ENCODE measurements at regions not wholly inside any gene's neighbourhood (a gene's known extent, or its start where the extent isn't known, plus 50 kb on each side); places are given as distances from the start of the nearest gene placed in this dataset.

- TF ChIP-seq CTCF (IDR thresholded peaks at IDR 0.05 in 8 of 11, conservative IDR thresholded peaks at IDR 0.05 in 3 of 11): no peak
- no peak for TF ChIP-seq POLR2AphosphoS5 (IDR thresholded peaks at IDR 0.05)
- no peak for TF ChIP-seq POLR2A (IDR thresholded peaks at IDR 0.05)
- Histone ChIP-seq H3K27me3 (replicated peaks in 1 of 7) (no peaks in the 10 kb centered on the region), H3K9me3 (no peaks in the 10 kb centered on the region), H3K36me3 (no peaks in the 10 kb centered on the region), H3K27ac (no peak overlapping the region), H3K4me1 (no peaks in the 10 kb centered on the region), H3K4me3 (no peak overlapping the region)
- 13 to 71% (median 33%) methylated on average over 1 of the region's 1 CpG for WGBS, 5 donors
- no peak for DNase-seq
- intact Hi-C loops (cut with DNase I; ENCODE audit: low total_unique reads): no loop called here
Measured at GRCh38 chrX:16028576-16028975, 94.8 kb upstream of the GRPR start.

- 49 to 71% (median 58%) methylated on average over 9 of the region's 9 CpGs for WGBS, 5 donors
- TF ChIP-seq POLR2A (IDR thresholded peaks at IDR 0.05) (no peak), POLR2AphosphoS5 (IDR thresholded peaks at IDR 0.05) (no peak), CTCF (IDR thresholded peaks at IDR 0.05 in 8 of 11, conservative IDR thresholded peaks at IDR 0.05 in 3 of 11) (no peak)
- peaks cover 0 to 6% (median 0%) of the 10 kb centered on the region in 7 donors for H3K27me3 ChIP-seq (replicated peaks in 1 of 7)
- no peak overlapping the region for H3K4me3 ChIP-seq
- H3K4me1 ChIP-seq: no peaks in the 10 kb centered on the region
- H3K27ac ChIP-seq: no peak overlapping the region
- DNase-seq: no peak
- no peaks in the 10 kb centered on the region for H3K9me3 ChIP-seq
- H3K36me3 ChIP-seq: no peaks in the 10 kb centered on the region
- intact Hi-C loops (cut with DNase I; ENCODE audit: low total_unique reads): no loop called here
Measured at GRCh38 chrX:16023790-16024734, 99.3 kb upstream of the GRPR start.

- no peaks in the 10 kb centered on the region for H3K9me3 ChIP-seq
- H3K36me3 ChIP-seq: no peaks in the 10 kb centered on the region
- H3K27ac ChIP-seq: no peak overlapping the region
- TF ChIP-seq POLR2A (IDR thresholded peaks at IDR 0.05) (no peak), POLR2AphosphoS5 (IDR thresholded peaks at IDR 0.05) (no peak), CTCF (IDR thresholded peaks at IDR 0.05 in 8 of 11, conservative IDR thresholded peaks at IDR 0.05 in 3 of 11) (no peak)
- H3K4me1 ChIP-seq: no peaks in the 10 kb centered on the region
- intact Hi-C loops (cut with DNase I; ENCODE audit: low total_unique reads): no loop called here
- DNase-seq: no peak
- H3K27me3 ChIP-seq (replicated peaks in 1 of 7): peaks cover 0 to 6% (median 0%) of the 10 kb centered on the region in 7 donors
- 0 to 100% (median 85%) methylated on average over 1 of the region's 1 CpG for WGBS, 5 donors
- no peak overlapping the region for H3K4me3 ChIP-seq
Measured at GRCh38 chrX:16022580-16023200, 100.7 kb upstream of the GRPR start.

- intact Hi-C loops (cut with DNase I; ENCODE audit: low total_unique reads): no loop called here
- Histone ChIP-seq H3K4me1 (no peaks in the 10 kb centered on the region), H3K36me3 (no peaks in the 10 kb centered on the region), H3K4me3 (no peak overlapping the region), H3K27me3 (replicated peaks in 1 of 7) (peaks cover 0 to 6% (median 0%) of the 10 kb centered on the region in 7 donors), H3K9me3 (no peaks in the 10 kb centered on the region), H3K27ac (no peak overlapping the region)
- TF ChIP-seq POLR2AphosphoS5 (IDR thresholded peaks at IDR 0.05) (no peak), CTCF (IDR thresholded peaks at IDR 0.05 in 8 of 11, conservative IDR thresholded peaks at IDR 0.05 in 3 of 11) (no peak), POLR2A (IDR thresholded peaks at IDR 0.05) (no peak)
- no peak for DNase-seq
Measured at GRCh38 chrX:16018291-16018690, 105.1 kb upstream of the GRPR start.
